Head of caudate nucleus (tissue), 42 donors: ENCODE measurements at regions not wholly inside any gene's neighbourhood (a gene's known extent, or its start where the extent isn't known, plus 50 kb on each side); places are given as distances from the start of the nearest gene placed in this dataset.
"Not testable (repeated sequence)": the region's sequence is repeated elsewhere in the genome, so short reads cannot be mapped to it uniquely, and the experiment has no call there.

Experiments
- DNase-seq, 42 donors: peaks; one replicate each; pipeline versions ENCODE4 v3.0.0 to v3.0.0-alpha.2; 2020 to 2021; ENCODE audit warnings: mixed read lengths in 7 of 42
- intact Hi-C: fragments of 100-400 bp; cut with DNase I; formaldehyde crosslinking; loops from one replicate; pipeline ENCODE4 v1.15.0; 2022

GRCh38 chrX:9390693-9391368 lies 74.0 kb upstream of the TBL1X start:
- no peak for DNase-seq
- intact Hi-C loops, result no loop called here

DNA sequence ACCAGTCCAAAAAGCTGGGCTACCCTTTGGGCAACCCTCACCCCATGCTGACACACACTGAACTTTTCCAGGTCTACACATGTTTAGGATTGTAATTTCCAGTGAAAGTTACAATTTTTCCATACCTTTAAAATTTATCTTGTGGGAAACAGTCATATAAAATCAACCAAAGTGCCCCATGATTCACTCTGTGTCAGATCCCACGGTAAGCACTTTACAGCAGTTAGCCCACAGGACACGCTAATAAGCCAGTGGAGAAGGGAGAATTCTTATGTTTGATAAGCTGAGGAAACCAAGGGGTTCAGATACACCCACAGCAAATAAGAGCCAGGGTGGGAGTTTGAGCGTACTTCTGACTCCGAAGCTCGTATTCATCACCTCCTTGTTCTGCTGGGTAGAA lies 72.4 kb upstream of the TBL1X start:
- no peak for DNase-seq
- intact Hi-C loops, result no loop called here

DNA sequence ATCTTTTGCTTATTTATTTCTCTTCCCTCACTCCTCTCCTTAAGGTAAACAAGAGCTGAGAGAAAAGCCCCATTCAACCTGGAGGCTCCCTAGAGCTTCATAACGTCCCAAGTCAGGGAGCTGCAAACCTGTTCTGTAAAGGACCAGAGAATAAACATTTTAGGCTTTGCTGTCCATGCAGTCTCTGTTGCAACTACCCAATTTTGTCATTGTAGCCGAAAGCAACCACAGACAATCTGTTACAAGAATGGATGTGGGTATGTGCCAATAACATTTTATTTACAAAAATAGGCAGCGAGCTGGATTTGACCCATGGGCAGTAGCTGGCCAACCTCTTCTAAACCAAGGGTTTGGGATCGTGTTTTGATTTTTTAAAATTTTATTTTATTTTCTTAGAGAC lies 71.3 kb upstream of the TBL1X start:
- DNase-seq, result no peak
- intact Hi-C loops, result no loop called here

GRCh38 chrX:9394212-9394611 lies 70.6 kb upstream of the TBL1X start:
- intact Hi-C loops, result no loop called here
- DNase-seq, result no peak

- no peak for DNase-seq
- intact Hi-C loops, result no loop called here
These were observed 67.9 kb upstream of the TBL1X start for GRCh38 chrX:9396930-9397329.

GRCh38 chrX:9401051-9401450 lies 63.8 kb upstream of the TBL1X start:
- intact Hi-C loops, result no loop called here
- no peak for DNase-seq

DNA sequence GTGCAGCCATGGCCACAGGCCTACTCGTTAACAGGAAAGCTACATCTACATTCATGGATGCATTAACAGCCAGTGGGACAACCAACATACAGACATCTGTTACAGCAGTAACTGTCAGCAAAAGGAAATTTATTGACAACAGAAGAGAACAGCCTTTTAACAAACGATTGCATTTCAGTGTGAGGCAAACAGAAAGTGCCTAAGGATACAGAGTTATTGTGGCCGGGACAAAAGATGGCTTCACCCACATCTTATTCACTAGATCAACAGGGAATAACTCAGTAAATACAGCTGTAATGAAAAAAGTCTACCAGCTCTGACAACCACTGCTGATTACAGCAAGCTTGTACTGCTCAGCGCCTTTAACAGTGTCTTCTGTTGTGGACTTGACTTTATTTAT lies 61.5 kb upstream of the TBL1X start:
- intact Hi-C loops, result no loop called here
- DNase-seq, result no peak

- DNase-seq, result peak in 9 of 42 donors; percentile 2 to 45 (median 21)
- intact Hi-C loops, result not testable (repeated sequence)
These were observed 59.2 kb upstream of the TBL1X start for GRCh38 chrX:9405635-9406034.

DNA sequence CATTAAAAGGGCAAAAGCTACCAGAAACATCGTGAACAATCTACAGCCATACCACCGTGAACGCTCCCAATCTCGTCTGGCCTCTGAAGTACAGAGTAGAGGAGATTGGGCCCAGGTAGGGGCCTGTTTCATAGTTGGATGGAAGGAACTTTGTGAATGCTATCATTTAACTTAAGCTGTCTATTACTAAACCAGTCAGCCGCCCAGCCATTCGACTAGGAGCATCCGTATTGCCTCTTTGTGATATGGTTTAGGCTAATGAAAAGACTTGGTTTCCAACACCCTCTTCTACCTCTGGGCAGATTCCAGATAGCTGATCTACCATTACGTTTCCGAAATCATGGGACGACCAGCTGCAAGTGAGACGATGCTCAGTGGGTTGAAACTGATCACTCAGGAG lies 54.0 kb upstream of the TBL1X start:
- intact Hi-C loops, result not testable (repeated sequence)

GRCh38 chrX:9411682-9412081 lies 53.2 kb upstream of the TBL1X start:
- intact Hi-C loops, result not testable (repeated sequence)
- DNase-seq, result peak in 2 of 42 donors; percentile 22 to 23

More for the DNA sequence above, 54.0 kb upstream of the TBL1X start:
- peak in 2 of 42 donors; percentile 25 to 45 for DNase-seq

DNA sequence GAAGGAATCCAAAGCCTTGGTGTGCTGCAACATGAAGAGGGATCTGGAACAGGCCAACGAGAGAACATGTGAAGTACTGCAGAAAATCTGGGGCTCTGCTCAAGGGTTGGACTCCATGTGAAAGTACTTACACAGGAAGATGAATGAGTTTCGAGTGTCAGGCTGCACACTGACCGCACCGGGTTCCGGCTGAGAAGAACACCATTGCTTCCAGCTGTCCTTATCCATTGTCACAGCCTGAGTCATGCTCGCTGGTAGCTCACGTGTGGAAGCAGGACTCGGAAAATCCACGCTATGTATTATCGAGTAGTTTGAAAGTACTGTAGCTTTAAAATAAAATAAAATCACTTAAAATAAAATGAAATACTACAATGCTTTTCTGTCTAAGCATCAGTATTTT lies 50.4 kb upstream of the TBL1X start:
- DNase-seq, result no peak
- intact Hi-C loops, result no loop called here
